IMR-90 (cell line): ENCODE measurements at regions not wholly inside any gene's neighbourhood (a gene's known extent, or its start where the extent isn't known, plus 50 kb on each side); places are given as distances from the start of the nearest gene placed in this dataset.

Source experiments
- ATAC-seq: fragments of 200-7000 bp; cut with Tn5 transposase; 2 replicates; pipeline ENCODE4 v1.9.1; 2020; ENCODE audit warnings: low read depth, mild to moderate bottlenecking, moderate library complexity
- BruUV-seq: library from RNA; stranded (reverse); fragments of 400-500 nt; replicated peaks from 2 replicates; lab custom pipeline; 2021; lab: Mats Ljungman, UMichigan
- CTCF ChIA-PET: fragments of 300-600 bp; formaldehyde crosslinking; extraction: SDS; loops from one replicate; lab custom pipeline; 2021; ENCODE audit warnings: antibody characterized with exemption; lab: Yijun Ruan, JAX
- POLR2A ChIA-PET: fragments of 300-600 bp; sonication (Branson Sonifier 250); formaldehyde crosslinking; loops from one replicate; lab custom pipeline; 2022; ENCODE audit warnings: antibody characterized with exemption; ENCODE audit not compliant: unreplicated experiment; lab: Charles Lee
- DNase-seq: peaks from one replicate; pipeline ENCODE4 v3.0.0; 2013
- H2AFZ ChIP-seq: replicated peaks from 2 replicates; pipeline ENCODE3; 2013; ENCODE audit warnings: low read length, mild to moderate bottlenecking; ENCODE audit not compliant: poor library complexity
- H2AK5ac ChIP-seq: 2 replicates; pipeline ENCODE4 v1.6.1; 2013; ENCODE audit warnings: low read depth, low read length, inconsistent platforms
- H2AK9ac ChIP-seq: replicated peaks from 2 replicates; pipeline ENCODE3; 2013; ENCODE audit warnings: mild to moderate bottlenecking, low read depth, low read length, moderate library complexity; ENCODE audit not compliant: poor library complexity
- H2BK120ac ChIP-seq: 2 replicates; pipeline ENCODE4 v1.6.1; 2013; ENCODE audit warnings: low read depth, low read length, inconsistent platforms
- H2BK15ac ChIP-seq: 3 replicates; pipeline ENCODE4 v1.6.1; 2013; ENCODE audit warnings: low read depth, low read length, inconsistent platforms
- H2BK20ac ChIP-seq: 2 replicates; pipeline ENCODE4 v1.6.1; 2013; ENCODE audit warnings: low read depth, mild to moderate bottlenecking, inconsistent platforms, low read length, moderate library complexity
- H2BK5ac ChIP-seq: 2 replicates; pipeline ENCODE4 v1.6.1; 2013; ENCODE audit warnings: mild to moderate bottlenecking, low read depth, low read length, inconsistent platforms; ENCODE audit not compliant: poor library complexity, severe bottlenecking
- H3K14ac ChIP-seq: replicated peaks from 2 replicates; pipeline ENCODE4 v1.6.1; 2013; ENCODE audit warnings: low read depth, low read length, inconsistent platforms
- H3K18ac ChIP-seq: 2 replicates; pipeline ENCODE4 v1.6.1; 2013; ENCODE audit warnings: low read depth, low read length, control low read depth
- H3K23ac ChIP-seq: 2 replicates; pipeline ENCODE4 v1.6.1; 2013; ENCODE audit warnings: low read depth, low read length, inconsistent platforms
- H3K27ac ChIP-seq: 2 replicates; pipeline ENCODE4 v1.5.1; 2013; ENCODE audit warnings: mild to moderate bottlenecking, control low read depth, low read length; ENCODE audit not compliant: insufficient read depth
- H3K27me3 ChIP-seq: 2 replicates; pipeline ENCODE4 v1.6.1; 2013; ENCODE audit warnings: low read length; ENCODE audit not compliant: control insufficient read depth, insufficient read depth
- H3K36me3 ChIP-seq: 2 replicates; pipeline ENCODE4 v1.6.1; 2013; ENCODE audit warnings: low read length, mixed read lengths; ENCODE audit not compliant: control insufficient read depth, insufficient read depth
- H3K4ac ChIP-seq: 2 replicates; pipeline ENCODE4 v1.6.1; 2013; ENCODE audit warnings: low read depth, low read length, inconsistent platforms
- H3K4me1 ChIP-seq: 2 replicates; pipeline ENCODE4 v1.6.1; 2013; ENCODE audit warnings: low read length, mixed read lengths; ENCODE audit not compliant: control insufficient read depth, insufficient read depth
- H3K4me2 ChIP-seq: 2 replicates; pipeline ENCODE4 v1.6.1; 2013; ENCODE audit warnings: low read depth, mild to moderate bottlenecking, control low read depth, low read length, moderate library complexity
- H3K4me3 ChIP-seq: 2 replicates; pipeline ENCODE4 v1.5.1; 2013; ENCODE audit warnings: low read depth, mild to moderate bottlenecking, control low read depth, low read length, moderate library complexity; ENCODE audit not compliant: insufficient read depth
- H3K56ac ChIP-seq: 2 replicates; pipeline ENCODE4 v1.6.1; 2013; ENCODE audit warnings: low read length, inconsistent platforms; ENCODE audit not compliant: insufficient read depth; ENCODE audit errors: extremely low read depth
- H3K79me1 ChIP-seq, 2 experiments: 2 replicates each; pipeline ENCODE4 v1.6.1; 2013; ENCODE audit warnings: low read length in 2 of 2, inconsistent platforms in 1 of 2, low read depth in 1 of 2
- H3K9ac ChIP-seq: 2 replicates; pipeline ENCODE4 v1.6.1; 2013; ENCODE audit warnings: low read depth, low read length, control low read depth
- H3K9me1 ChIP-seq: 2 replicates; pipeline ENCODE4 v1.6.1; 2013; ENCODE audit warnings: low read length, inconsistent platforms; ENCODE audit not compliant: insufficient read depth
- H3K9me3 ChIP-seq: 2 replicates; pipeline ENCODE4 v1.6.1; 2013; ENCODE audit warnings: low read length; ENCODE audit not compliant: control insufficient read depth, insufficient read depth
- H4K20me1 ChIP-seq: 2 replicates; pipeline ENCODE4 v1.6.1; 2013; ENCODE audit warnings: low read length, inconsistent platforms; ENCODE audit not compliant: insufficient read depth
- H4K5ac ChIP-seq: 2 replicates; pipeline ENCODE4 v1.6.1; 2013; ENCODE audit warnings: mild to moderate bottlenecking, low read depth, low read length, control low read depth
- H4K8ac ChIP-seq, 2 experiments: 2 replicates each; pipeline ENCODE4 v1.6.1; 2013; ENCODE audit warnings: low read depth in 2 of 2, low read length in 2 of 2, control low read depth in 1 of 2, inconsistent platforms in 1 of 2
- H4K91ac ChIP-seq: 2 replicates; pipeline ENCODE4 v1.6.1; 2013; ENCODE audit warnings: low read depth, low read length, inconsistent platforms; ENCODE audit not compliant: insufficient read depth
- CEBPB ChIP-seq: IDR thresholded peaks from 2 replicates; pipeline ENCODE4 v1.6.1; 2012; ENCODE audit warnings: low read depth, low read length, improper control_type of control experiment
- CHD1 ChIP-seq: IDR thresholded peaks from 2 replicates; pipeline ENCODE4 v1.6.1; 2012; ENCODE audit warnings: low read depth, low read length, improper control_type of control experiment
- CTCF ChIP-seq: conservative IDR thresholded peaks from 2 replicates; pipeline ENCODE4 v1.5.1; 2012; ENCODE audit warnings: mild to moderate bottlenecking, low read depth, low read length, improper control_type of control experiment
- ELK1 ChIP-seq: fragments of 150-350 bp; IDR thresholded peaks from 2 replicates; pipeline ENCODE4 v1.6.1; 2016; ENCODE audit warnings: low read depth, mild to moderate bottlenecking, low read length, moderate library complexity, borderline replicate concordance
- FOS ChIP-seq: fragments of 150-350 bp; IDR thresholded peaks from 2 replicates; pipeline ENCODE4 v1.6.1; 2016; ENCODE audit warnings: low read depth, low read length
- MAFK ChIP-seq: IDR thresholded peaks from 2 replicates; pipeline ENCODE4 v1.6.1; 2012; ENCODE audit warnings: low read depth, low read length, improper control_type of control experiment
- MXI1 ChIP-seq: IDR thresholded peaks from 2 replicates; pipeline ENCODE4 v1.6.1; 2012; ENCODE audit warnings: low read depth, mild to moderate bottlenecking, low read length, moderate library complexity, borderline replicate concordance
- NFE2L2 ChIP-seq: fragments of 150-350 bp; IDR thresholded peaks from 2 replicates; pipeline ENCODE4 v1.6.1; 2016; ENCODE audit warnings: low read depth, mild to moderate bottlenecking, low read length
- POLR2A ChIP-seq: IDR thresholded peaks from 2 replicates; pipeline ENCODE4 v1.6.1; 2012; ENCODE audit warnings: mild to moderate bottlenecking, low read depth, low read length
- RAD21 ChIP-seq: IDR thresholded peaks from 2 replicates; pipeline ENCODE4 v1.6.1; 2012; ENCODE audit warnings: low read length, improper control_type of control experiment
- RFX5 ChIP-seq: IDR thresholded peaks from 2 replicates; pipeline ENCODE4 v1.8.0; 2012; ENCODE audit warnings: low read depth, mild to moderate bottlenecking, low read length, moderate library complexity
- SMC3 ChIP-seq: fragments of 150-350 bp; IDR thresholded peaks from 2 replicates; pipeline ENCODE4 v1.6.1; 2016; ENCODE audit warnings: low read depth, mild to moderate bottlenecking, antibody characterized with exemption, low read length, moderate library complexity
- USF2 ChIP-seq: fragments of 150-350 bp; IDR thresholded peaks from 2 replicates; pipeline ENCODE4 v1.6.1; 2017; ENCODE audit warnings: mild to moderate bottlenecking, antibody characterized with exemption, low read length, low read depth
- WGBS, 2 experiments: methylation state at CpG; one replicate each; pipeline versions ENCODE4 v1.1.5 to v1.1.7; 2013; ENCODE audit warnings: missing lambda C conversion rate in 2 of 2; ENCODE audit not compliant: insufficient read length in 1 of 2; ENCODE audit errors: extremely low coverage in 2 of 2; 5-methylcytosine and 5-hydroxymethylcytosine counted together
- dilution Hi-C: fragments of 300-500 bp; cut with HindIII; formaldehyde crosslinking; loops from one replicate; pipeline ENCODE4 v1.14.3; 2018; ENCODE audit warnings: low sequenced_read_pairs; ENCODE audit not compliant: unreplicated experiment
- in situ Hi-C: fragments of 300-500 bp; cut with MboI; formaldehyde crosslinking; loops from 3 replicates; pipeline ENCODE4 v1.14.3; 2019; ENCODE audit warnings: low sequenced_read_pairs, inconsistent platforms, mixed read lengths
- intact Hi-C: fragments of 100-400 bp; cut with micrococcal nuclease; formaldehyde crosslinking; loops from 2 replicates; pipeline ENCODE4 v1.10.0; 2022

GRCh38 chr3:79937567-79937966 is 169.8 kb upstream of the ROBO1 start:
- no peak overlapping the region for H2BK5ac ChIP-seq
- H3K14ac ChIP-seq = no peak overlapping the region
- H3K27ac ChIP-seq = no peak overlapping the region
- in situ Hi-C loops = no loop called here
- H3K9me1 ChIP-seq = no peaks in the 10 kb centered on the region
- no peak overlapping the region for H2BK15ac ChIP-seq
- H2AK9ac ChIP-seq = no peak overlapping the region
- H2BK20ac ChIP-seq = no peak overlapping the region
- H3K79me1 ChIP-seq = no peaks in the 10 kb centered on the region
- no peaks in the 10 kb centered on the region for H3K4me1 ChIP-seq
- H4K5ac ChIP-seq = no peak overlapping the region
- TF ChIP-seq CTCF (no peak), MAFK (no peak), RAD21 (no peak), ELK1 (no peak), RFX5 (no peak), CEBPB (no peak), CHD1 (no peak), POLR2A (no peak), MXI1 (no peak), FOS (no peak), USF2 (no peak), NFE2L2 (no peak), SMC3 (no peak)
- ChIA-PET POLR2A (interaction anchor here (0.6 kb wide), 1 partner anchor 10 kb away, joined by 3 read pairs; no protein-coding TSS in a partner anchor), CTCF (no interaction called here)
- no peaks in the 10 kb centered on the region for H3K9me3 ChIP-seq
- no peak overlapping the region for H2BK120ac ChIP-seq
- dilution Hi-C loops = no loop called here
- WGBS, 2 experiments = no CpG with 5 or more reads among the region's 1 CpG
- no peaks in the 10 kb centered on the region for H4K20me1 ChIP-seq
- no peak overlapping the region for H2AFZ ChIP-seq
- H4K91ac ChIP-seq = no peak overlapping the region
- no peak overlapping the region for H3K56ac ChIP-seq
- no peak for ATAC-seq
- intact Hi-C loops = no loop called here
- H3K36me3 ChIP-seq = no peaks in the 10 kb centered on the region
- H3K4me3 ChIP-seq = no peak overlapping the region
- no TSS peak for BruUV-seq
- no peak overlapping the region for H3K9ac ChIP-seq
- no peak overlapping the region for H2AK5ac ChIP-seq
- H3K4ac ChIP-seq = no peak overlapping the region
- DNase-seq = no peak
- H4K8ac ChIP-seq = no peak overlapping the region
- no peak overlapping the region for H3K23ac ChIP-seq
- no peak overlapping the region for H3K18ac ChIP-seq
- H3K27me3 ChIP-seq = no peaks in the 10 kb centered on the region
- H3K4me2 ChIP-seq = no peak overlapping the region
